DMS 273 treated with DMSO at 0.1 percent for 48 hours (cell line): ENCODE measurements at regions not wholly inside any gene's neighbourhood (a gene's known extent, or its start where the extent isn't known, plus 50 kb on each side); places are given as distances from the start of the nearest gene placed in this dataset.

Source experiments
- DNase-seq: peaks from one replicate; lab custom pipeline; 2025; lab: John Stamatoyannopoulos, UW

DNA sequence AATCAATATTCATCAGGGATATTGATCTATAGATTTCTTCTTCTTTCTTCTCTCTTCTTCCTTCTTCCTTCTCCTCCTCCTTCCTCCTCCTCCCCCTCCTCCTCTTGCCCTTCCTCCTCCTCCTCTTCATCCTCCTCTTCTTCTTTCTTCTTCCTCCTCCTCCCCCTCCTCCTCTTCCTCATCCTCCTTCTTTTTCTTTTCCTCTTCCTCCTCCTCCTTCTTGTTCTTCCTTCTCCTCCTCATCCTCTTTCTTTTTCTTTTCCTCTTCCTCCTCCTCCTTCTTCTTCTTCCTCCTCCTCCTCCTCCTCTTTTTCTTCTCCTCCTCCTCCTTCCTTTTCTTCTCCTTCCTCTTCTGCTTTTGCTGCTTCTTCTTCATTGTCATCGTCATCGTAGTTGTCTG is 52.4 kb upstream of the SERINC1 start:
- DNase-seq = no peak

GRCh38 chr6:122530440-122531046 is 58.9 kb upstream of the SERINC1 start:
- DNase-seq = peak; percentile 17

DNA sequence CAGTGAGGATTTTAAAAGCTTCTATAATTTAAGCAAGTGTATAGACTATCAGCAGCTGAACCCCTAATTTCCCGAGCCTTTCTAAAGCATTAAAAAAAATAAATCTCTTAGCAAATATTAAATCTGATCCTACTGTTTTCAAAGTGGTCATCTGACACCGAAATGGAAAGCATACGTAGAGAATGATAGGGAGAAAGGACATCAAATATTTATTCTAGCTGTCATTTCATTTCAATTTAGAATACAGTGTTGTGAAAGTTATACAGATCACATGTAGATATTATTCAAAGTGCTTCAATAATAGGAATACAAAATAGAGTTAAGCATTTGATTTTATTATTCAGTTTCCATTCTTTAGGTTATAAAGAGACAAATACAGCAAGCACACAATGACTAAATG is 61.9 kb upstream of the PKIB start:
- DNase-seq = no peak

GRCh38 chr6:122548820-122549219 is 61.4 kb upstream of the PKIB start:
- DNase-seq = no peak

DNA sequence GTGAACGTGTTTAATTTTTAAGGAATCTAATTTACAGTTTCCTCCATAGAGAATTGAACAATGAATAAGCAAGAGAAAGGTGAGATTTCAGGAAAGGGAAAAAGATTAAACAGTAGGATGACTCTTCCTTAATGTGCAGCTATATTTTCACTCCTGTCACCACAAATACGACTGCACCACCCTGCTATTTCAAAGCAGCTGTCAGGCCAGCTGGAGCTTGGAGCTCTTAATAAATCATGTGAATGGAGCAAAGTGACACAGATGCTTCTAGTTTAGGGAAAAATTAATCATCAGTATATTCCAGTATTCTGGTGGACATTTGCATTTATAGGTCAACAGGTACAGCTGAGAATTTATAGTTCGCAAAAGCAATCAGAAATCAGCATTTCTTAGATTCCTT is 56.5 kb upstream of the PKIB start:
- DNase-seq = no peak

DNA sequence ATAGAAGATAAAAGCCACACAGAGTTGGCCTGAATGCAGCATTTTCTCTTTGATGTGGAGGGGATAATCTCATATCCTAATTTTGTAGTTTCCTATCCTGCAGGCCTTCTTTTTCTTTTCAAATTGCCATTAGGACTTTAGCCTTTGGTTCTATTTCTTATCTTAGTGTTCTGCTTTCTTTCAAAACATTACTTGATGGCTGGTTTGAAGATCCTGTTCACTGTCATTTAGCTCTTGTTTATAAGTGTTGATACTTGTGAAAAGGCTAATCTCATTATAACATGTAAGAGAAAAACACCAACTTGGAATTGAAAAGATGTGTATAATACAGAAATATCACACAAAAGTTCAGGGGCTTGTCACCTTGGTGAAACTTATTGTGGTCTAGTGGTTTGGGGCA is 54.6 kb upstream of the PKIB start:
- DNase-seq = no peak

DNA sequence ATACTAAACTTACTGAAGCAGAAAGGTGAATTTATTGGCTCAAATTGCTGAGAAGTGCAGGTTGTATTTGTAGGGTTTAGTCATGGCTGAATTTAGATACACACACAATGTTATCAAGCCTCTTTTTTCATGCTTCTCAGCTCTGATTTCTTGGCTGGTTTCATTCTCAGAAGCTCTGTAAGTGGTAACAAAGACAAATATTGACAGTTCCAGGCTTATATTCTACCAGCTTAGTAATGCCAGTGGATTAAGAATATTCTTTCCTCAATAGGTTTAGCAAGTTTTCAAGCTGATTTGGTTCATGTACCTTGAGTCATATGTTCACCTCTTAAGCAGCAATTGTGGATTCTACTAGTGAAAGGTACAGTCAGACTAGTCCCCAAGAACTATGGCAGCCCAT is 52.1 kb upstream of the PKIB start:
- no peak for DNase-seq
